H1 (cell line): ENCODE measurements at regions not wholly inside any gene's neighbourhood (a gene's known extent, or its start where the extent isn't known, plus 50 kb on each side); places are given as distances from the start of the nearest gene placed in this dataset.

Experiments
- CTCF ChIA-PET: fragments of 300-600 bp; sonication (Branson Sonifier 250); formaldehyde crosslinking; loops from one replicate; lab custom pipeline; 2021; ENCODE audit not compliant: partially characterized antibody; lab: Charles Lee
- POLR2A ChIA-PET: fragments of 300-600 bp; sonication (Branson Sonifier 250); formaldehyde crosslinking; loops from one replicate; lab custom pipeline; 2021; ENCODE audit warnings: inconsistent platforms; ENCODE audit not compliant: partially characterized antibody; lab: Charles Lee
- DNase-seq, 2 experiments: peaks; one replicate each; pipeline versions ENCODE4 v3.0.0 to v3.0.0-alpha.2; 2010 to 2022; ENCODE audit warnings: low spot score in 2 of 2, low read depth in 1 of 2, mixed read lengths in 1 of 2
- FAIRE-seq: peaks from 2 replicates; lab custom pipeline; 2011; peaks lifted over from hg19 to GRCh38; lab: Jason Lieb, UNC
- H2AFZ ChIP-seq: 2 replicates; pipeline ENCODE4 v1.8.1; 2012; ENCODE audit warnings: low read length, inconsistent platforms
- H2AK5ac ChIP-seq: 2 replicates; pipeline ENCODE4 v1.6.1; 2013; ENCODE audit warnings: low read depth, low read length
- H2BK120ac ChIP-seq: replicated peaks from 2 replicates; pipeline ENCODE3; 2013; ENCODE audit warnings: low read depth, low read length, inconsistent platforms
- H2BK12ac ChIP-seq: 2 replicates; pipeline ENCODE4 v1.6.1; 2013; ENCODE audit warnings: low read depth, low read length
- H2BK15ac ChIP-seq: 2 replicates; pipeline ENCODE4 v1.6.1; 2013; ENCODE audit warnings: low read length
- H2BK20ac ChIP-seq: 2 replicates; pipeline ENCODE4 v1.6.1; 2013; ENCODE audit warnings: low read length
- H2BK5ac ChIP-seq: 2 replicates; pipeline ENCODE4 v1.6.1; 2013; ENCODE audit warnings: low read depth, low read length
- H3K14ac ChIP-seq: 2 replicates; pipeline ENCODE4 v1.6.1; 2013; ENCODE audit warnings: inconsistent platforms; ENCODE audit not compliant: insufficient read length
- H3K18ac ChIP-seq: 2 replicates; pipeline ENCODE4 v1.6.1; 2013; ENCODE audit warnings: low read length; ENCODE audit errors: extremely low read depth
- H3K23ac ChIP-seq: 2 replicates; pipeline ENCODE4 v1.6.1; 2013; ENCODE audit warnings: inconsistent platforms; ENCODE audit not compliant: insufficient read length
- H3K23me2 ChIP-seq: 2 replicates; pipeline ENCODE4 v1.6.1; 2013; ENCODE audit warnings: low read depth, low read length
- H3K27ac ChIP-seq: 2 replicates; pipeline ENCODE4 v1.6.1; 2011; ENCODE audit warnings: low read depth, low read length, inconsistent platforms
- H3K27me3 ChIP-seq, 4 experiments: replicated peaks in 1 of 4; 1 replicate in 1 of 4; 2 replicates in 3 of 4; pipeline versions ENCODE4 v1.6.1 to v1.8.1; 2011 to 2013; ENCODE audit warnings: low read length in 3 of 4, mild to moderate bottlenecking in 3 of 4, inconsistent platforms in 2 of 4, mixed read lengths in 2 of 4, moderate library complexity in 1 of 4; ENCODE audit not compliant: control insufficient read depth in 3 of 4, insufficient read depth in 3 of 4; ENCODE audit errors: extremely low read depth in 1 of 4
- H3K36me3 ChIP-seq, 4 experiments: 2 replicates each; pipeline versions ENCODE4 v1.6.1 to v1.8.1; 2011 to 2013; ENCODE audit warnings: mild to moderate bottlenecking in 4 of 4, low read length in 3 of 4, moderate library complexity in 2 of 4, control low read depth in 1 of 4, inconsistent platforms in 1 of 4; ENCODE audit not compliant: insufficient read depth in 4 of 4, control insufficient read depth in 2 of 4
- H3K4ac ChIP-seq: replicated peaks from 2 replicates; pipeline ENCODE3; 2013; ENCODE audit warnings: low read length, low read depth, mixed read lengths, inconsistent platforms; ENCODE audit not compliant: insufficient read length
- H3K4me1 ChIP-seq, 4 experiments: replicated peaks in 1 of 4; 1 replicate in 1 of 4; 2 replicates in 3 of 4; pipeline versions ENCODE4 v1.6.1 to v1.8.1; 2011 to 2013; ENCODE audit warnings: low read length in 3 of 4, inconsistent platforms in 2 of 4, mixed read lengths in 1 of 4; ENCODE audit not compliant: insufficient read depth in 4 of 4, control insufficient read depth in 3 of 4
- H3K4me2 ChIP-seq, 2 experiments: 2 replicates each; pipeline versions ENCODE4 v1.6.1 to v1.8.1; 2011 to 2013; ENCODE audit warnings: low read depth in 2 of 2, low read length in 2 of 2, control low read depth in 1 of 2, inconsistent platforms in 1 of 2, mild to moderate bottlenecking in 1 of 2; ENCODE audit not compliant: insufficient read depth in 1 of 2
- H3K4me3 ChIP-seq, 4 experiments: fragments of 200-600, 300-600 bp in 1 of 4; sonication (generic), shearing (Covaris generic), sonication (Bioruptor Twin) in 1 of 4; 2 replicates each; pipeline versions ENCODE4 v1.5.1 to v1.8.1; 2011 to 2016; ENCODE audit warnings: low read length in 4 of 4, low read depth in 3 of 4, control low read depth in 2 of 4, inconsistent platforms in 2 of 4, mild to moderate bottlenecking in 2 of 4, mixed read lengths in 1 of 4, moderate library complexity in 1 of 4; ENCODE audit not compliant: insufficient read depth in 2 of 4; ENCODE audit errors: extremely low read depth in 1 of 4
- H3K56ac ChIP-seq: replicated peaks from 2 replicates; pipeline ENCODE3; 2013; ENCODE audit warnings: low read depth, mild to moderate bottlenecking, mixed read lengths, low read length, inconsistent platforms; ENCODE audit not compliant: insufficient read length
- H3K79me1 ChIP-seq: 2 replicates; pipeline ENCODE4 v1.6.1; 2013; ENCODE audit warnings: low read depth, low read length, control low read depth
- H3K79me2 ChIP-seq, 2 experiments: 2 replicates each; pipeline versions ENCODE4 v1.6.1 to v1.8.1; 2012 to 2013; ENCODE audit warnings: low read length in 2 of 2, mild to moderate bottlenecking in 2 of 2, inconsistent platforms in 1 of 2; ENCODE audit not compliant: insufficient read depth in 2 of 2, control insufficient read depth in 1 of 2
- H3K9ac ChIP-seq, 4 experiments: replicated peaks in 1 of 4; 1 replicate in 1 of 4; 2 replicates in 3 of 4; pipeline versions ENCODE4 v1.6.1 to v1.8.1; 2011 to 2013; ENCODE audit warnings: low read depth in 3 of 4, low read length in 3 of 4, control low read depth in 2 of 4, mild to moderate bottlenecking in 2 of 4, moderate library complexity in 2 of 4, inconsistent platforms in 1 of 4; ENCODE audit errors: extremely low read depth in 1 of 4
- H3K9me3 ChIP-seq, 2 experiments: 2 replicates each; pipeline versions ENCODE4 v1.6.1 to v1.8.1; 2012 to 2013; ENCODE audit warnings: mild to moderate bottlenecking in 2 of 2, moderate library complexity in 2 of 2, control low read depth in 1 of 2, inconsistent platforms in 1 of 2, low read depth in 1 of 2, low read length in 1 of 2, mixed read lengths in 1 of 2; ENCODE audit not compliant: insufficient read depth in 2 of 2
- H4K20me1 ChIP-seq, 2 experiments: replicated peaks in 1 of 2; 2 replicates each; pipeline versions ENCODE3 to v1.8.1; 2011 to 2013; ENCODE audit warnings: inconsistent platforms in 2 of 2, low read length in 2 of 2, mild to moderate bottlenecking in 1 of 2; ENCODE audit not compliant: insufficient read depth in 2 of 2, control insufficient read depth in 1 of 2
- H4K5ac ChIP-seq: 2 replicates; pipeline ENCODE4 v1.6.1; 2013; ENCODE audit warnings: low read length, low read depth, mixed read lengths, inconsistent platforms; ENCODE audit not compliant: insufficient read length
- H4K8ac ChIP-seq: 2 replicates; pipeline ENCODE4 v1.8.0; 2013; ENCODE audit warnings: mild to moderate bottlenecking, moderate library complexity, low read length, inconsistent platforms; ENCODE audit not compliant: insufficient read depth; ENCODE audit errors: extremely low read depth
- H4K91ac ChIP-seq: replicated peaks from 2 replicates; pipeline ENCODE3; 2013; ENCODE audit warnings: low read length, mixed read lengths, inconsistent platforms; ENCODE audit not compliant: insufficient read length
- CREB1 ChIP-seq: IDR thresholded peaks from 2 replicates; pipeline ENCODE4 v1.6.1; 2012; ENCODE audit warnings: inconsistent platforms
- GABPA ChIP-seq: IDR thresholded peaks from 2 replicates; pipeline ENCODE4 v1.6.1; 2011; ENCODE audit warnings: mild to moderate bottlenecking, low read length, moderate library complexity, borderline replicate concordance; ENCODE audit not compliant: insufficient read depth
- HDAC2 ChIP-seq, 2 experiments: fragments of 300-600 bp in 1 of 2; sonication (generic) in 1 of 2; IDR thresholded peaks; 2 replicates each; pipeline ENCODE4 v1.6.1; 2011 to 2012; ENCODE audit warnings: low read depth in 2 of 2, low read length in 2 of 2, mild to moderate bottlenecking in 2 of 2, moderate library complexity in 2 of 2, borderline replicate concordance in 1 of 2, inconsistent platforms in 1 of 2
- KDM1A ChIP-seq: fragments of 200-600, 300-600 bp; sonication (generic); IDR thresholded peaks from 2 replicates; pipeline ENCODE4 v1.7.1; 2016; ENCODE audit warnings: mild to moderate bottlenecking, low read length, borderline replicate concordance
- KDM4A ChIP-seq: IDR thresholded peaks from one replicate; pipeline ENCODE4 v1.7.1; 2012; ENCODE audit warnings: low read depth, mild to moderate bottlenecking, moderate library complexity, low read length, inconsistent platforms; ENCODE audit not compliant: severe bottlenecking
- MAFK ChIP-seq: IDR thresholded peaks from 2 replicates; pipeline ENCODE4 v1.6.1; 2012; ENCODE audit warnings: low read depth, mild to moderate bottlenecking, improper control_type of control experiment, low read length
- POLR2A ChIP-seq, 2 experiments: IDR thresholded peaks; 1 replicate in 1 of 2; 2 replicates in 1 of 2; pipeline ENCODE4 v1.6.1; 2011; ENCODE audit warnings: low read depth in 2 of 2, low read length in 2 of 2, mild to moderate bottlenecking in 2 of 2; ENCODE audit errors: control extremely low read depth in 1 of 2
- RFX5 ChIP-seq: IDR thresholded peaks from 2 replicates; pipeline ENCODE4 v1.6.1; 2011; ENCODE audit warnings: low read depth, low read length, improper control_type of control experiment, borderline replicate concordance
- SAP30 ChIP-seq: fragments of 300-600 bp; sonication (generic); IDR thresholded peaks from 2 replicates; pipeline ENCODE4 v1.7.1; 2012; ENCODE audit warnings: low read length, moderate library complexity, mild to moderate bottlenecking, inconsistent platforms; ENCODE audit not compliant: insufficient read depth, insufficient replicate concordance
- SIRT6 ChIP-seq: IDR thresholded peaks from one replicate; pipeline ENCODE4 v1.7.1; 2012; ENCODE audit warnings: low read length, inconsistent platforms
- TEAD4 ChIP-seq: IDR thresholded peaks from 2 replicates; pipeline ENCODE4 v1.6.1; 2012; ENCODE audit warnings: low read depth, low read length, inconsistent platforms, mixed read lengths
- USF2 ChIP-seq: IDR thresholded peaks from 2 replicates; pipeline ENCODE4 v1.6.1; 2011; ENCODE audit warnings: low read length, improper control_type of control experiment
- WGBS, 2 experiments: shearing (Covaris generic) in 1 of 2; methylation state at CpG; one replicate each; pipeline versions ENCODE4 v1.1.6 to v1.1.7; 2013 to 2015; ENCODE audit warnings: low lambda C conversion rate in 2 of 2, mixed read lengths in 2 of 2, inconsistent platforms in 1 of 2, low coverage in 1 of 2, missing lambda C conversion rate in 1 of 2; ENCODE audit not compliant: insufficient replicate concordance in 2 of 2, insufficient coverage in 1 of 2, insufficient read length in 1 of 2; ENCODE audit errors: extremely low coverage in 1 of 2, missing lambda C conversion rate in 1 of 2; 5-methylcytosine and 5-hydroxymethylcytosine counted together
- TF ChIP-seq, protein P1 (sequence below): IDR thresholded peaks from 2 replicates; pipeline ENCODE4 v1.6.1; 2011; ENCODE audit warnings: low read depth, mild to moderate bottlenecking, low read length; ENCODE audit not compliant: insufficient read depth

DNA sequence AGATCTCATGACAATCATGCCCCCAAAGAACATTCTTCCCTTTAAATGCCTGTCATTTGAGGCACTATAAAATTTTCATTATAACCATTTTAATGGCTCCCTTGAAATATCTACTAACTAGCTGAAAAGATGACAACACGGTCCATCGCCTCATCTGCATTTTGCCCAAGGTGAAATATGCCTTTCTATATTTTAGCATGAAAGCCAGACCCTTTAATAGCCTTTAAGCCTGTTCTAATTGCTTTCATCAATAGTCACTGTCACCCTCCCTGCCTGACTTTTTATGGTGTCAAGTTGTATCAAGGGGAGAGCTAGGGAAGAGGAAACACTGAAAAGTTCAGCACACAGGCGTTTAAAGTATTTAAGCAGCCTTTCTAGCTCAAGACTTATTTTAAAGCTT, 144.1 kb upstream of the PRICKLE2 start:
- Histone ChIP-seq H3K27ac (no peak overlapping the region), H3K9ac (no peak overlapping the region), H4K8ac (no peak overlapping the region), H3K36me3 (no peaks in the 10 kb centered on the region), H3K23me2 (no peaks in the 10 kb centered on the region), H3K4me1 (no peaks in the 10 kb centered on the region), H3K4me2 (no peak overlapping the region), H3K18ac (no peak overlapping the region), H2BK12ac (no peak overlapping the region), H2AK5ac (no peak overlapping the region), H4K91ac (no peak overlapping the region), H3K56ac (no peak overlapping the region), H4K20me1 (no peaks in the 10 kb centered on the region), H3K4ac (no peak overlapping the region), H4K5ac (no peak overlapping the region), H3K4me3 (no peak overlapping the region), H3K9me3 (no peaks in the 10 kb centered on the region), H3K79me2 (no peaks in the 10 kb centered on the region), H2BK20ac (no peak overlapping the region), H3K79me1 (no peaks in the 10 kb centered on the region), H2BK15ac (no peak overlapping the region), H2BK5ac (no peak overlapping the region), H3K23ac (no peak overlapping the region), H3K27me3 (no peaks in the 10 kb centered on the region), H2BK120ac (no peak overlapping the region), H3K14ac (no peak overlapping the region), H2AFZ (no peak overlapping the region)
- 92% methylated on average over 3 of the region's 3 CpGs; no CpG with 5 or more reads in 1 of the 2 experiments for WGBS, 2 experiments
- no peak for DNase-seq
- ChIA-PET POLR2A (no interaction called here), CTCF (interaction anchor here (0.6 to 4.2 kb wide), 8 partner anchors 10 to 94 kb away, joined by 3 to 27 read pairs (median 6); no protein-coding TSS in a partner anchor)
- FAIRE-seq, result no peak
- no peak for TF ChIP-seq SIRT6
- no peak for TF ChIP-seq RFX5
- TF ChIP-seq USF2, result no peak
- TF ChIP-seq, protein P1, sequence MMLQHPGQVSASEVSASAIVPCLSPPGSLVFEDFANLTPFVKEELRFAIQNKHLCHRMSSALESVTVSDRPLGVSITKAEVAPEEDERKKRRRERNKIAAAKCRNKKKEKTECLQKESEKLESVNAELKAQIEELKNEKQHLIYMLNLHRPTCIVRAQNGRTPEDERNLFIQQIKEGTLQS, result no peak
- TF ChIP-seq KDM1A, result no peak
- TF ChIP-seq KDM4A, result no peak
- TF ChIP-seq POLR2A (IDR thresholded peaks at IDR 0.05; ENCODE audit: control extremely low read depth in 1 of 2, low read depth in 2 of 2, low read length in 2 of 2), result no peak
- no peak for TF ChIP-seq TEAD4
- no peak for TF ChIP-seq SAP30
- no peak for TF ChIP-seq CREB1
- no peak for TF ChIP-seq GABPA
- TF ChIP-seq HDAC2 (IDR thresholded peaks at IDR 0.05; ENCODE audit: borderline replicate concordance in 1 of 2, low read depth in 2 of 2, low read length in 2 of 2), result no peak
- no peak for TF ChIP-seq MAFK
